ACHN (cell line): ENCODE measurements at regions not wholly inside any gene's neighbourhood (a gene's known extent, or its start where the extent isn't known, plus 50 kb on each side); places are given as distances from the start of the nearest gene placed in this dataset.
"Not testable (repeated sequence)": the region's sequence is repeated elsewhere in the genome, so short reads cannot be mapped to it uniquely, and the experiment has no call there.

Source experiments
- DNase-seq: peaks from one replicate; pipeline ENCODE4 v3.0.0-alpha.2; 2015
- in situ Hi-C: cut with HindIII; loops from 2 replicates; pipeline ENCODE4 v1.10.0; 2017; ENCODE audit warnings: low sequenced_read_pairs, low pct_ligation_motif_present, low pct_unique_long_range_greater_than_20kb

DNA sequence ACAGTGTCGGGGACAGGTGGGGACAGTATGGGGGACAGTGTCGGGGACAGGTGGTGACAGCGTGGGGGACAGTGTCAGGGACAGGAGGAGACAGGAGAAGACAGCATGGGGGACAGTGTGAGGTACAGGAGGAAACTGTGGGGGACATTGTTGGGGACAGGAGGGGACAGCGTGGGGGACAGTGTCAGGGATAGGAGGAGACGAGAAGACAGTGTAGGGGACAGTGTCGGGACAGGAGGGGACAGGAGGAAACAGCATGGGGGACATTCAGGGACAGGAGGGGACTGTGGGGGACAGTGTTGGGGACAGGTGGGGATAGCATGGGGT lies 139.5 kb downstream of the TMEM121 start:
- DNase-seq: no peak
- in situ Hi-C loops: no loop called here

GRCh38 chr14:105666420-105666819 lies 140.0 kb downstream of the TMEM121 start:
- in situ Hi-C loops: no loop called here
- no peak for DNase-seq

DNA sequence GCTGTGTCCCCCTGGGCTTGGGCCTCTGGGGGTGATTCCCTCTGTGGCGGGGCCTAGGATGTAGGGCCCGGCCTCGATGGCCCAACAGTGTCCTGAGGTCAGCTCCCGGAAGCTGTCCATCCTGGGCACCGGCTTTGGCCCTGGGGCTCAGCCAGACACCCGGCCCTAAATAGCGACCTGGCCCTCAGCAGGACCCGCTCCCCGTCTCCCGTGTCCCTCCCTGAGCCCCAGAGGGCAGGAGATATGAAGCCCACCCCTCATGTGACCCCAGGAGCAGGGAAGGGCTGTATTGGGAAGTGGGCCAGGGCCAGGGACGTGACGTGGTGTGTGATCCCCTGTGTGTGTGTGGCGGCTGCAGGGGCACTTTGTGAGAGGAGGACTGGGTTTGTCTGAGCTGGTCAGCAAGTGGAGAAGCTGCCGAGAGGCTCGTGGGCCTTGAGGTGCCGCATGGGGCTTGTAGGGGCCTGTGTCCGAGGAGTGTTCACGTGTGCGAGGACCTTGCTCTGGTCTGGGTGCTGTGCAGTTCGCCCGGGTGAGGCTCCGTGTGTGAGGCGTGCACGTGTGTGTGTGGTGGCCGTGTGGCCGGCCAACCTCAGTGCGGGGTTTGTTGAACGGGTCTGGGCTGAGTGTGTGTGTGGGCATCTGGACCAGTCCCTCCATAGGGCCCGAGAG lies 140.7 kb downstream of the TMEM121 start:
- in situ Hi-C loops, DNase-seq: not testable (repeated sequence)

DNA sequence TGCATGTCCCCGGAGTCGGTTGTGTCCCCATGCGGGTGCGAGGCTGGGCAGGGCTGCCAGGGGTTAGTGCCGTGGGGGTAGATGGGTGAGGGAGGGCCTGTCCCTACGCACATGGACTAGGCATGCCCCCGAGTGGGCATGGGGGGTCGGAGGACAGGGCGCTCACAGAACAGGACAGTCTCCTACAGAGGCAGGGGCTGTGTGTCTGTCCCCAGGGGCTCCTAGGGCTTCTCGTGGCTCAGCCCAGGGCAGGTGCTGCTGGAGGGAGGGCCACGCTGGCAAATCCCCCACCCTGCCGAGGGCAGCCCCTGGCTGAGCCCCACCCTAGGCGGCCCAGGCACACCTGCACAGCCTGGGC lies 141.3 kb downstream of the TMEM121 start:
- DNase-seq, in situ Hi-C loops: not testable (repeated sequence)

DNA sequence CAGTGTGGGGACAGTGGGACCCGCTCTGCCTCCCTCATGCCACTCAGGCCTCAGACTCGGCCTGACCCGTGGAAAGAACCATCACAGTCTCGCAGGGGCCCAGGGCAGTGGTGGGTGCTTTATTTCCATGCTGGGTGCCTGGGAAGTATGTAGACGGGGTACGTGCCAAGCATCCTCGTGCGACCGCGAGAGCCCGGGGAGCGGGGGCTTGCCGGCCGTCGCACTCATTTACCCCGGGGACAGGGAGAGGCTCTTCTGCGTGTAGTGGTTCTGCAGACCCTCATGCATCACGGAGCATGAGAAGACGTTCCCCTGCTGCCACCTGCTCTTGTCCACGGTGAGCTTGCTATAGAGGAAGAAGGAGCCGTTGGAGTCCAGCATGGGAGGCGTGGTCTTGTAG lies 141.6 kb downstream of the TMEM121 start:
- in situ Hi-C loops: not testable (repeated sequence)

DNA sequence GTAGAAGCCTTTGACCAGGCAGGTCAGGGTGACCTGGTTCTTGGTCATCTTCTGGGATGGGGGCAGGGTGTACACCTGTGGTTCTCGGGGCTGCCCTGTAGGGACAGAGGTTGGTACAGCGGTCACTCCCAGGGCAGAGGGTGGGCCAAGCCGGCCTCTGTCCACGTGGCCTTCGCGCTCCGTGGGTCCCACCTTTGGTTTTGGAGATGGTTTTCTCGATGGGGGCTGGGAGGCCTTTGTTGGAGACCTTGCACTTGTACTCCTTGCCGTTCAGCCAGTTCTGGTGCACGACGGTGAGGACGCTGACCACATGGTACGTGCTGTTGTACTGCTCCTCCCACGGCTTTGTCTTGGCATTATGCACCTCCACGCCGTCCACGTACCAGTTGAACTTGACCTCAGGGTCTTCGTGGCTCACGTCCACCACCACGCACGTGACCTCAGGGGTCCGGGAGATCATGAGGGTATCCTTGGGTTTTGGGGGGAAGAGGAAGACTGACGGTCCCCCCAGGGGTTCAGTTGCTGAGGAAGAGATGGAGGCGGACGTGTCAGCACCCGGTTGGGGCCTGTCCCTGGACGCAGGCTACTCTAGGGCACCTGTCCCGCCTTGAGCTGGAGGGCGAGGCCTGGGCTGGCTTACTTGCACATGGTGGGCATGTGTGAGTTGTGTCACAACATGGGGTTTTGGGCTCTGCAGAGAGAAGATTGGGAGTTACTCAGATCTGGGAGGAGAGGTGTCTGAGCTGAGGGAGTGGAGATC lies 142.3 kb downstream of the TMEM121 start:
- DNase-seq, in situ Hi-C loops: not testable (repeated sequence)

More for the DNA sequence above, 141.6 kb downstream of the TMEM121 start:
- DNase-seq: not testable (repeated sequence)

DNA sequence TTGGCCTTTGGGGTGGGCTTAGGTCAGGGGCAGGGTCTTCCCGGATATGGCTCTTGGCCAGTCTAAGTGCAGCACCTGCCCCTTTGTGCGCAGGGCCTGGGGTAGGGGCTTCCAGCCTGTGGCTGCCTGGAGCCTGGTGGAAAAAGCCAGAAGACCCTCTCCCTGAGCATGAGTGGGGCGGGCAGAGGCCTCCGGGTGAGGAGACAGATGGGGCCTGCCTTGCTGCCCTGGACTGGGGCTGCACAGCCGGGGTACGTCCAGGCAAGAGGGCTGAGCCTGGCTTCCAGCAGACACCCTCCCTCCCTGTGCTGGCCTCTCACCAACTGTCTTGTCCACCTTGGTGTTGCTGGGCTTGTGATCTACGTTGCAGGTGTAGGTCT lies 142.8 kb downstream of the TMEM121 start:
- in situ Hi-C loops, DNase-seq: not testable (repeated sequence)

- DNase-seq, in situ Hi-C loops: not testable (repeated sequence)
Observed at GRCh38 chr14:105669646-105670045, 143.3 kb downstream of the TMEM121 start.

- in situ Hi-C loops, DNase-seq: not testable (repeated sequence)
Observed at GRCh38 chr14:105672450-105673200, 146.2 kb downstream of the TMEM121 start.

DNA sequence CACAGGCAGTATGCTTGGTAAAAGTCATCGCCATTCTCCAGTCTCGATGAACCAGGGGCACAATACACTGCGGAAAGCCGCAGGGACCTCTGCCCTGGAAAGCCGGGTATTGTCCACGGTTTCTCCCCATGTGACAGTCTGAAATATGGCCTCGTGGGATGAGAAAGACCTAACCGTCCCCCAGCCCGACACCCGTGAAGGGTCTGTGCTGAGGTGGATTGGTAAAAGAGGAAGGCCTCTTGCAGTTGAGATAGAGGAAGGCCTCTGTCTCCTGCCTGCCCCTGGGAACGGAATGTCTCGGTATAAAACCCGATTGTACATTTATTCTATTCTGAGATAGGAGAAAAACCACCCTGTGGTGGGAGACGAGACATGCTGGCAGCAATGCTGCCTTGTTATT lies 149.1 kb downstream of the TMEM121 start:
- in situ Hi-C loops, DNase-seq: not testable (repeated sequence)

DNA sequence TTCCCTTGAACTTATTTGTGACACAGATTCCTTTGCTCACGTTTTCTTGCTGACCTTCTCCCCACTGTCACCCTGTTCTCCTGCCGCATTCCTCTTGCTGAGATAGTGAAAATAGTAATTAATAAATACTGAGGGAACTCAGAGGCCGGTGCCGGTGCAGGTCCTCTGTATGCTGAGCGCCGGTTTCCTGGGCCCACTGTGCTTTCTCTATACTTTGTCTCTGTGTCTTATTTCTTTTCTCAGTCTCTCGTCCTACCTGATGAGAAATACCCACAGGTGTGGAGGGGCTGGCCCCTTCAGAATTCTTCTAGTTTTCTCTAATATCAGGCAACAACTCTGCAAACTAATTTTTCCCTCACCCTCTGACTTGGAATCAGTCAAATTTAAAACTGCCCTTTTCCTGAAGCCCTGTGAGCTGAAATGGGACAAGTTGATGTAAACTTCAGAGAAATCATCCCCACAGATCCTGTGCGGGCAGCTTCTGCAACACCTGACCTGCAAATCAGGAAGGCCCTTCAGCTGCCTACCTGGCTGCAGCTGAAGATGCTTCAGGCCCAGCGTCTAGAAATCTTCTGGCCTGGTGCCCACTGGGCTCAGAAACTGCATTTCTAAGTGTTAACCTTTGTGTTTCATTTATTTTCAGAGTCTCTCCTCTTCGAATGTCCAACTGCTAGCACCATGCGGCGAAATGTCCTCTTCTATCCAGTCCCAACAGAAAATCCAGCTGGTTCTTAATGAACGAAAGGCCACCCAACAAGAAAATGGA lies 149.7 kb downstream of the TMEM121 start:
- DNase-seq, in situ Hi-C loops: not testable (repeated sequence)

DNA sequence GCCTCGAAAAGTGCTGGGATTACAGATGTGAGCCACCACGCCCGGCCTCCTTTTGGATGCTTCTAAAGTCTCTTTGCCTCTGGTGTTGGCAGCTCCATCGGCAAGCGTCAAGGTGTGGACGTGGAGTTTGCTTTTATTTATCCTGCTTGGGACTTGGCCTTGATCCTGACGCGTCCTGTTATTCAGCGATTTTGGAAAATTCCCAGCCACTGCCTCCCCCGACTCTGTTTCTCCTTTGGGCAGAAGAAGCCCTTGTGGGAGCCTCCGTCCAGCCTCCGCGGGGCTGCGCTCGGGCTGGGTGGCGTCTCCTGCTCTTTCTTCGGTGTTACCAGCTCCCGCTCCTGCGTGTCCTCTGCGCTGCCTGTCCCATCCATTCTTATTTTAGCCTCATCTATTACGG lies 151.7 kb downstream of the TMEM121 start:
- in situ Hi-C loops, DNase-seq: not testable (repeated sequence)

- in situ Hi-C loops, DNase-seq: not testable (repeated sequence)
Observed at GRCh38 chr14:105678996-105679958, 152.9 kb downstream of the TMEM121 start.

DNA sequence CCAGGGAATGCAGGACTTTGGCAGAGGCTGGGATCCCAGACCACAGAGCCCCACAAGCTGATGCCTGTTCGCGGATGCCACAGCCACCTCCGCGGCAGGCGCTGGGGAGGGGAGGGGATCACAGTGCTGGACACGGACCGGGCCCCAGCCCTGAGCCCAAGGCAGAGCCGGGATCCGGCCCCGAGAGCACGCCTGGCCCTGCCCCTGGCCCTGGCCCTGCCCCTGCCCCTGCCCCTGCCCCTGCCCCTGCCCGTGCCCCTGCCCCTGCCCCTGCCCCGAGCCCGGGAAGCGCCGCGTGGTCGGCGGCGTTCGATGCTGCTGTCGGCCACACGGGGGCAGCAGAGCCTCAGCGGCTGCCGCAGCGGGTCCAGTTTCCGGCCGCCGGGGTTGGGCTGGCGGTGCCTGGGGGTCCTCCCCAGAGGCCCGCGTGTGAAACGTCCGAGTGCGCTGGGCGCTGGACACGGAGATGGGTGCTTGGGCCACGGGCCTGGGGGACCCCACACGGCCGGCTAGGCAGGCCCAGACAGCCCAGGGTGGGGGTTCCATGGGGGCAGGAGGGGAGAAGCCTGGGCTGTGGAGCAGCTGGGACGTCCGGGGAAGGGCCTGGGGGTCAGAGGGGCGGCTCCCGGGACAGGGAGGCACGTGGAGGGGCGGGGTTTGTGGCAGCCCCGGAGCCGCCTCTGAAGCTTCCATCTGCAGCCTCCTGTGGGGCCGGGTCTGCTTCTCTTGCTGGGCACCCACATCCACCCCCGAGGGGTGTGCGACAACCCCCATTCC lies 153.8 kb downstream of the TMEM121 start:
- in situ Hi-C loops, DNase-seq: not testable (repeated sequence)

GRCh38 chr14:105680736-105681098 lies 154.3 kb downstream of the TMEM121 start:
- in situ Hi-C loops: not testable (repeated sequence)

GRCh38 chr14:105681606-105682185 lies 155.3 kb downstream of the TMEM121 start:
- in situ Hi-C loops, DNase-seq: not testable (repeated sequence)

More at GRCh38 chr14:105680736-105681098, 154.3 kb downstream of the TMEM121 start:
- not testable (repeated sequence) for DNase-seq

- in situ Hi-C loops, DNase-seq: not testable (repeated sequence)
Observed at GRCh38 chr14:105682442-105682841, 156.1 kb downstream of the TMEM121 start.
